GM12878 (cell line): ENCODE measurements at regions not wholly inside any gene's neighbourhood (a gene's known extent, or its start where the extent isn't known, plus 50 kb on each side); places are given as distances from the start of the nearest gene placed in this dataset.

ENCODE experiments used
- CBX5 ChIP-seq: sonication (generic); IDR thresholded peaks from 2 replicates; pipeline ENCODE4 v1.6.1; 2016; ENCODE audit warnings: low read depth, moderate library complexity, mild to moderate bottlenecking, inconsistent platforms
- CTCF ChIP-seq, 3 experiments: IDR thresholded peaks in 2 of 3; conservative IDR thresholded peaks in 1 of 3; 2 replicates each; pipeline ENCODE4 v1.5.1; 2011; ENCODE audit warnings: low read depth in 3 of 3, low read length in 3 of 3, mild to moderate bottlenecking in 3 of 3, control low read depth in 2 of 3, moderate library complexity in 2 of 3, inconsistent platforms in 1 of 3, mixed read lengths in 1 of 3; ENCODE audit not compliant: control insufficient read depth in 2 of 3, insufficient read depth in 1 of 3; ENCODE audit errors: extremely low read depth in 1 of 3
- FOXK2 ChIP-seq: fragments of 450-650 bp; IDR thresholded peaks from 2 replicates; pipeline ENCODE4 v1.6.1; 2017; ENCODE audit warnings: mild to moderate bottlenecking, moderate library complexity
- HCFC1 ChIP-seq: fragments of 150-350 bp; IDR thresholded peaks from 2 replicates; pipeline ENCODE4 v1.6.1; 2014; ENCODE audit warnings: low read length
- MYC ChIP-seq: IDR thresholded peaks from 2 replicates; pipeline ENCODE4 v1.6.1; 2011; ENCODE audit warnings: mild to moderate bottlenecking, low read length, moderate library complexity, inconsistent platforms; ENCODE audit not compliant: insufficient read depth, insufficient replicate concordance, insufficient read length, severe bottlenecking
- PML ChIP-seq: IDR thresholded peaks from 2 replicates; pipeline ENCODE4 v1.6.1; 2012; ENCODE audit warnings: low read length, inconsistent platforms
- RFX5 ChIP-seq: IDR thresholded peaks from 2 replicates; pipeline ENCODE4 v1.6.1; 2011; ENCODE audit warnings: low read depth, low read length, improper control_type of control experiment
- SIN3A ChIP-seq: IDR thresholded peaks from 2 replicates; pipeline ENCODE4 v1.6.1; 2012; ENCODE audit warnings: low read depth, low read length, improper control_type of control experiment
- SP1 ChIP-seq: IDR thresholded peaks from one replicate; pipeline ENCODE4 v1.6.1; 2011; ENCODE audit warnings: low read depth, low read length
- TAF1 ChIP-seq: IDR thresholded peaks from 2 replicates; pipeline ENCODE4 v1.6.1; 2011; ENCODE audit warnings: mild to moderate bottlenecking, low read depth, low read length, borderline replicate concordance
- ZBED1 ChIP-seq: IDR thresholded peaks from 2 replicates; pipeline ENCODE4 v1.6.1; 2016; ENCODE audit warnings: borderline replicate concordance
- ZNF592 ChIP-seq: fragments of 450-650 bp; IDR thresholded peaks from 2 replicates; pipeline ENCODE4 v1.6.1; 2017; ENCODE audit warnings: mild to moderate bottlenecking, moderate library complexity

- TF ChIP-seq ZBED1 (no peak), CTCF (IDR thresholded peaks at IDR 0.05 in 2 of 3, conservative IDR thresholded peaks at IDR 0.05 in 1 of 3; ENCODE audit: control insufficient read depth in 2 of 3, extremely low read depth in 1 of 3, insufficient read depth in 1 of 3, low read depth in 3 of 3, low read length in 3 of 3) (no peak), TAF1 (no peak), SP1 (no peak), HCFC1 (no peak), PML (no peak), RFX5 (no peak), CBX5 (no peak), ZNF592 (no peak), FOXK2 (no peak), MYC (no peak), SIN3A (no peak)
Observed at GRCh38 chr5:87170799-87171198, 96.9 kb upstream of the RASA1 start.
